OCI-M2 (cell line): ENCODE measurements at regions not wholly inside any gene's neighbourhood (a gene's known extent, or its start where the extent isn't known, plus 50 kb on each side); places are given as distances from the start of the nearest gene placed in this dataset.

Experiments used
- DNase-seq: peaks from one replicate; lab custom pipeline; 2025; ENCODE audit not compliant: unreplicated experiment; lab: John Stamatoyannopoulos, UW

- DNase-seq: no peak
Observed at GRCh38 chr10:81009296-81009695, 471.6 kb downstream of the SH2D4B start.

DNA sequence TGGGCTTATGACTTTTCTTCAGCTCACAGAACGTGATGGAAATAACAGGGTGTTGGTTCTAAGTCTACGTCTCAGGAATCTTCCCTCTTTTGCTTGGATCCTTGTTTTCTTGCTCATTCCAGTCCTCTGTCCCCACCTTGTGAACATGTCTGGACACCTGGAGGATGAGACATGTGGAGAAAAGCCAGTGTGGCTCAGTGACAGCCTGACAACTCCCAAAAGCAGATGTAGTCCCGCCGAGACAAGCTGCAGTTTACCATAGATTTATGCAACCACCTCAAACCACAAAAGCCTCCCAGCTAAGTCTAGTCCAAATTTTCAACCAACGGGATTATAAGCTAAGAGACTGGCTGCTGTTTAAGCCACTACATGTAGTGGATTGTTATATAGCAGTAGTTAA is 476.1 kb downstream of the SH2D4B start:
- DNase-seq: no peak

DNA sequence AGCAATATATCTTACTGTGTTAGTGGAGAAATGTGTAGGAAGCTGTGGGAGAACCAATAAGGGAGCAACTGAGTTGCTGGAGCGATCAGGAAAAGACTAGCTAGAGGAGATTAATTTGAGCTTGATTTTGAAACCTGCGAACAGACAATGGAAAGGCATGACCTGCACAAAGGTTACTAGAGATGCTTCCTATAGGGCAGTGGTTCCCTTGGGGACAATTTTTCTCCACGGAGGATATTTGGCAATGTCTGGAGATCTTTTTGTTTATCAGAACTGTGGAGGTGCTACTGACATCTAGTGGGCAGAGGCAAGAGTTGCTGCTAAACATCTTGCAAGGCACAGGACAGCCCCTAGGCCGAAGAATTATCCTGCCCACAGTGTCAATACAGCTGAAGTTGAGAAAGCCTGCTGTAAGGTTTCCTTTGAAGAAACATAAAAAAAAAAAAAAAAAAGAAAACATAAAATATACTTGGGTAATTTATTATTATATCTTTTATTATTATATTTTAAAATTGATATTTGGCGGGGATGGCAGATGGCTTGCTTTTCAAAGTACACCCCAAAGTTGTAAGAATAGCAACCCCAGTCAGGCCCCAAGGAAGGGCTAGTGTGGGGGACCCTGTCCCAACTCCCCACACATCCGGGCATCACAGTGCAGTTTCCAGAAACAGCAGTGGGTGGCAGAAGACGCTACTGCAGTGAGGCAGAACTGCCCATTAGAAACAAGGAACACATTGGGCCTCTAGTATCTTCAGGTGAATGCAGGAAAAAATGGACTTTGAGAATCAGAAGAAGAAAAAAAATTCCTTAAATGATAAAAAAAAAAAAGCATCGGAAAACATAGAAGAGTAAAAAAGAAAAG is 481.6 kb downstream of the SH2D4B start:
- no peak for DNase-seq

GRCh38 chr10:81021428-81022129 is 483.9 kb downstream of the SH2D4B start:
- DNase-seq: no peak

- DNase-seq: no peak
Observed at GRCh38 chr10:81026591-81026990, 488.9 kb downstream of the SH2D4B start.

- no peak for DNase-seq
Observed at GRCh38 chr10:81027223-81027622, 489.5 kb downstream of the SH2D4B start.

DNA sequence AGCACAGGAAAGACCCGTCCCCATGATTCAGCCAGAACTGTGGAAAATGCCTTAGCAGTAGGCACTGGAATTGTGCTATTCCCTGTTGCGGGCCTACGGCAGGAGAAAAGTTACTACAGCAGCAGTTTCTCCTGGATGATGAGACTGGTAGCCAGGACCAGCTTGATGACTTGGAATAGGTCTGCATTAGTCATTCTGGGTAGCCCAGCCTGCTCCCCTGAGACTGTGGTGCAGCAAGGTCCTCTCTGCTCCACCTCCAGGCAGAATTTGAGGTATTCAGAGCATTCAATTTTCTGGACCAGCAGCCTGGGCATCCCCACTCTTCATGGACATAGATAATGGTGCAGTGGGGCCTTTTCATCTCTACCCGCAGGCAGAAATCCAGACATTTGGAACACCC is 490.0 kb downstream of the SH2D4B start:
- DNase-seq: no peak

DNA sequence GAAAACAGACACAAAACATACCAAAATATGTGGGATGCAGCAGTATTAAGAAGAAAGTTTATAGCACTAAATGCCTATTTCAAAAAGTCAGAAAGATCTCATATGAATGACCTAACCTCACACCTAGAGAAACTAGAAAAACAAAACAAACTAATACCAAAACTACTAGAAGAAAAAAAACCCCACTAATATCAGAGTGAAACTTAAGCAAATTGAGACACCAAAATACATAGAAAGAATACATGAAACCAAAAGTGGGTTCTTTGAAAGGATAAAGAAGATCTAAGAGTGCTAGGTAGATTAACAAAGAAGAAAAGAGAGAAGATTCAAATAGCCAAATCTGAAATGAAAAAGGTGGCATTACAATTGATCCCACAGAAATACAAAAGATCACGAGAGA is 494.1 kb downstream of the SH2D4B start:
- DNase-seq: no peak

GRCh38 chr10:81034383-81034782 is 496.7 kb downstream of the SH2D4B start:
- DNase-seq: no peak

DNA sequence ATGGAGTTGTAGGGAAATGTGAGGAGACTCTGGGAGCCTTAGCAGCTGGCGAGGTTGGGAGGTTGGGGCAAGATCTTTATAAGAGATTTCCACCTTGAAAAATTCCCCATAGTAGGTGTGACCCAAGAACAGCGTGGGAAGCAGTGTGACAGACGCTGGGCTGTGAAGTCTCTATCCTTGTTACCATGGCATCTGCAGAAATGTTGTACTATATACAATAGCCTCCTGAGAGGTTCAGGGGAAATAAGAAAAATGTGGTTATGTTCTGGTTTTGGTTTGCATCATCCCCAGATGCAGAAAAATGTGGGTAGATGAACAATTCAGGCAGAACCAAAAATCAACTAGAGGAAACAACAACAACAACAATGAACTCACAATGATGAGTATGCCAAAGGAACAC is 498.6 kb downstream of the SH2D4B start:
- DNase-seq: no peak

GRCh38 chr10:81040031-81040430 is 502.3 kb downstream of the SH2D4B start:
- DNase-seq: no peak

DNA sequence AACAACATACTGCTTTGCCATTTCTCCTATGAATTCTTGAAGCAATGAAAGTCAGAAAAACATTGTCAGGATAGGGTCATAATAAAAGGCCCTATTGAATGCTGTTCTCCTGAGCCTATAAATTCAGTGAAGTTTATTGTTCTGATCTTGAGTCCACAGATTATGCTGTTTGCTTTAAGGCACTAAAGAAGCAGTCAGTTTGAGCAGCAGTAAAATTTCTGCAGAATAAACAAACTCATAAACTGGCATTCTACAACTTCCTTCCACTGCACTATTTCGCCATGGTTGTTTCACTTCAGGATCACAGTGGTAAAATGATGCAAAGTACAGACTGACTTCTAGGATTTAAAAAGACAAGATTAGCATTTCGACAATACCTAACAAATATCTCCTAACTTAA is 503.2 kb downstream of the SH2D4B start:
- DNase-seq: no peak

DNA sequence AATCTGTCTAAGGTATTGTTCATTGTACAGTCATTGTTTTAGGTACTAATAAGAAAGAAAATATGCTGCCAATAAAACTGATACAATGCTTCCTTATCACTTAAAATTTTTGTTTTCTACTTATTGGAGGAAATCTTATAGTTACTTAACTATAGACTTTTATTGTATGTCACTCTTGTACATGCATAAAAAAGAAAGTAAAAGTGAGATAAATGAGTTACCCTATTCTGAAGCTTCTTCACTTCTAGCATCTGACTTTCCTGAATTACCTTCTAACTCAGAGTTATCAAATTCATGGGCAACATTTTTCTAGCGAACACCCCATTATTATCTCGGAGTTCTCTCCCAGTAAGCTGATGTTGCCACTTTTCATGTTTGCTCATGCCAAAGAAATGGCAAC is 504.9 kb downstream of the SH2D4B start:
- no peak for DNase-seq

DNA sequence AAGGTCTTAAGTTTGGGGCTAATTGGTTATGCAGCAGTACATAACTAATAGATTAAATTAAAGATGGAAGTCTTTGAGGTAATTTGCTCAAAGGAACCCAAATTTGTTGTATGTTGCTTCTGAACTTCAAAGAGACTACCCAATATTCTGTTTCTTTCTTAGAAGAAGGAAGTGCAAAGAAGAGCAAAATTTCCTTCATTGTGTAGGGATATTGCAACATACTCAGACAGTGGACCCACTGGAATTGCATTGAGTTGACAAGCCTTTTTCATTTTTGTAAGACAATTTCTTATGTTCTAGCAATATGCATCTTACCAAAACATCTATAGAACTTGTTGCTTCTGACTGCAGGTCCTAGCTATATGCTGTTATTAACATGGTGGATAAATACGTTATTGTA is 527.8 kb downstream of the SH2D4B start:
- no peak for DNase-seq

- DNase-seq: no peak
Observed at GRCh38 chr10:81068460-81068859, 530.8 kb downstream of the SH2D4B start.

- no peak for DNase-seq
Observed at GRCh38 chr10:81071087-81071796, 533.5 kb downstream of the SH2D4B start.

DNA sequence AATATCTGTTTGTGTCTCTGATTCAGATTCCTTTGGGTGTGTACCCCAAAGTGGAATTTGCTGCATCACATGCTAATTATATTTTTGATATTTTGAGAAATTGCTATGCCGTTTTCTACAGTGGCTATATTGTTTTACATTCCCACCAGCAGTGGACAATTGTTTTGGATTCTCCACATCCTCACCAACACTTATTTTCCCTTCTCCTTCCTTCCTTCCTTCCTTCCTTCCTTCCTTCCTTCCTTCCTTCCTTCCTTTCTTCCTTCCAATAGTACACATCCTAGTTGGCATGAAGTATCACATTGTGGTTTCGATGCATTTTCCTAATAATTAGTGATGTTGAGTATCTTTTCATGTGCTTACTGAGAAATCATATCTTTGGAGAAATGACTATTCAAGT is 535.5 kb downstream of the SH2D4B start:
- DNase-seq: no peak

DNA sequence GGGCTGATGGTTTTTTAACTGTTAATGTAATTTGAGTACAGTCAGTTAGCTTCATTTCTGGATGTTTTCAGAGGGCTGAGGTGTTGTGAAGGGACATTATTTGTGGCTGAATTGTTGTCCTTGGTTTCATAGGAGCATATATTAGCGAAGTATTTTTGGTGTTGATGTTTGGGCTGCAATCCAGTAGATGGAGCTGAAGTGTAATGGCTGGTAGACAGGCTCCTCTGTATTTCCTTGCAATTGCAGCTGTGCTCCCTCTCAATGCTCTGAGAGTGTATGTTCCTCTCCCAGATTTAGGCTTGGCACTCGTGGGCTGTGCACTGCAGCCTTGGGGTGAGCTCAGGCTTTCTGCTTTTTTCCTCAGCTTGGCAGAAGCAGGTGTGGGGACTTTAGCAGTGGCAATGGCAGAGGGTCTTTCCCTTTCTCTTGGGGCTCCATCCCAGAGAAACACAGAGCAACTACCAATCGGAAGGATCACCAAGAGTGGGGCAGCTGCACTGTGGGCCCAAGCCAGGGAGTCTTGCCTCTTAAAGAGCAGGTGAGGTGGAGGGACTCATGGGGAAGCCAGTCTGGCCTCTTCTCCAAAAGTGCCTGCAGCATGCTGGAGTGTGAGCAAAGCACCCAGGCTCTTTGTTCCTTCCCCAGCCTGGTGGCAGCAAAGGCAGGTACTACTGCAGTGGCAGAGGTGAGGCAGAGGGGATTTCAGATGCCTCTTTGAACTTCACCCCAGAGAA is 544.4 kb downstream of the SH2D4B start:
- no peak for DNase-seq

DNA sequence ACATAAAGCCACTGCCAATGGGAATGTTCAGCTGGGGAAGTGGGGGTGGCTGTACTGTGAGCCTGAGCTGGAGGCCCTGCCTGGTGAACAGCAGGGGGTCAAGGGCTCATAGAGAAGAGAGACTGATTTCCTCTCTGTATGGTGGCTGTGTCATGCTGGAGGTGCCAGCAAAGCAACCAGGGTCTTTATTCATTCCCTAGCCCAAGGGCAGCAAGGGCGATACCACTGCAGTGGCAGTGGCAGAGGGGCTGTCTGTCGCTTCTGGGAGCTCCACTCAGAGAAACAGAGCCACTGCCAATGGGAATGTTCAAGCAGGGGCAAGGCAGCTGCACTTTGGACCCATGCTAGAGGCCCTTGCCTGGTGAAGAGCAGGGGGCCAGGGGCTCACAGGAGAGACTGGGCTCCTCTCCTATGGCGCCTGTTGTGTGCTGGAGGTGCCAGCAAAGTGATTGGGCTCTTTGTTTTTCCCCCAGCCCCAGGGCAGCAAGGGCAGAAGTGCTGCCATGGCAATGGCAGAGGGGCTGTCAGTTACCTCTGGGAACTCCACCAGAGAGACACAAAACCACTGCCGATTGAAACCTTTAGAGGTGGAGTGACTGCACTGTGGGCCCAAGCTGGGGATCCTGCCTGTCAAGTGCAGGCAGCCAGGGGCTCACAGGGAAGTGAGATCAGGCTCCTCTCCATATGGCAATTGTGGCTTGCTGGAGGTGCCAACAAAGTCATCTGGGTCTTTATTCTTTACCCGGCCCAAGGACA is 545.1 kb downstream of the SH2D4B start:
- DNase-seq: no peak

- DNase-seq: no peak
Observed at GRCh38 chr10:81093056-81093455, 555.4 kb downstream of the SH2D4B start.
